Psoas muscle (tissue), 7 donors: ENCODE measurements at regions not wholly inside any gene's neighbourhood (a gene's known extent, or its start where the extent isn't known, plus 50 kb on each side); places are given as distances from the start of the nearest gene placed in this dataset.

ENCODE experiments used
- ATAC-seq, 4 donors: fragments of 200-7000 bp; cut with Tn5 transposase; one replicate each; pipeline ENCODE4 v1.9.1; 2020; ENCODE audit warnings: moderate library complexity in 3 of 4, mild to moderate bottlenecking in 2 of 4
- DNase-seq, 2 donors: peaks; one replicate each; pipeline ENCODE4 v3.0.0-alpha.2; 2020
- H3K27ac ChIP-seq: fragments of 200-600 bp; one replicate; pipeline ENCODE4 v1.8.0; 2022
- H3K27me3 ChIP-seq, 3 donors: fragments of 200-600 bp in 1 of 3; one replicate each; pipeline versions ENCODE4 v1.6.1 to v1.8.0; 2013 to 2022; ENCODE audit warnings: low read length in 2 of 3, mild to moderate bottlenecking in 2 of 3, moderate library complexity in 1 of 3; ENCODE audit not compliant: insufficient read depth in 3 of 3
- H3K36me3 ChIP-seq, 2 donors: fragments of 200-600 bp in 1 of 2; one replicate each; pipeline versions ENCODE4 v1.6.1 to v1.8.0; 2013 to 2022; ENCODE audit warnings: low read depth in 1 of 2, mild to moderate bottlenecking in 1 of 2, moderate library complexity in 1 of 2; ENCODE audit not compliant: insufficient read depth in 1 of 2
- H3K4me1 ChIP-seq: fragments of 200-600 bp; one replicate; pipeline ENCODE4 v1.8.0; 2022
- H3K4me3 ChIP-seq: fragments of 200-600 bp; one replicate; pipeline ENCODE4 v1.8.0; 2022; ENCODE audit warnings: mild to moderate bottlenecking
- H3K9me3 ChIP-seq: fragments of 200-600 bp; one replicate; pipeline ENCODE4 v1.8.0; 2022
- CTCF ChIP-seq: fragments of 200-600 bp; IDR thresholded peaks from one replicate; pipeline ENCODE4 v1.8.0; 2022; ENCODE audit warnings: antibody characterized with exemption
- WGBS, 3 donors: extraction: QIAGEN DNeasy Blood & Tissue Kit; methylation state at CpG; one replicate each; pipeline versions ENCODE4 v1.1.6 to v1.1.7; 2013; 5-methylcytosine and 5-hydroxymethylcytosine counted together
- intact Hi-C, 2 donors: fragments of 100-400 bp; cut with DNase I; formaldehyde crosslinking; loops; one replicate each; pipeline versions ENCODE4 v1.11.0 to v1.14.2; 2022
- donor health status: healthy with polysubstance abuse.
- donor health status: DM: no; HTN: no; CAD: no; lungs with moderate emphysema.
- donor health status: Bipolar disorder and iron deficiency.
- donor health status: healthy.
- donor health status: DM: yes; HTN: yes; CAD: no.
- donor health status: DM: no; HTN: no; CAD: no.
- donor health status: DM: yes; HTN: yes; CAD: no.

GRCh38 chr6:137957471-137957870 lies 90.4 kb downstream of the TNFAIP3 start:
- 84 to 91% (median 90%) methylated on average over 2 of the region's 2 CpGs for WGBS, 3 donors
- no peak for TF ChIP-seq CTCF
- no peak for DNase-seq
- intact Hi-C loops, result no loop called here
- no peaks in the 10 kb centered on the region for H3K4me1 ChIP-seq
- no peak for ATAC-seq
- no peak overlapping the region for H3K4me3 ChIP-seq
- H3K36me3 ChIP-seq, result no peaks in the 10 kb centered on the region
- H3K27ac ChIP-seq, result no peak overlapping the region
- no peaks in the 10 kb centered on the region for H3K9me3 ChIP-seq
- H3K27me3 ChIP-seq, result no peaks in the 10 kb centered on the region

GRCh38 chr6:137958811-137959565 lies 91.9 kb downstream of the TNFAIP3 start:
- WGBS, 3 donors, result 88 to 90% (median 89%) methylated on average over 5 of the region's 5 CpGs
- H3K27me3 ChIP-seq, result no peaks in the 10 kb centered on the region
- ATAC-seq, result no peak

GRCh38 chr6:137962725-137963124 lies 95.7 kb downstream of the TNFAIP3 start:
- TF ChIP-seq CTCF, result no peak
- intact Hi-C loops, result no loop called here
- 83 to 90% (median 88%) methylated on average over 3 of the region's 3 CpGs for WGBS, 3 donors
- ATAC-seq (no peak), DNase-seq (no peak)
- H3K4me1 ChIP-seq, result no peaks in the 10 kb centered on the region
- H3K36me3 ChIP-seq, result no peaks in the 10 kb centered on the region
- no peaks in the 10 kb centered on the region for H3K27me3 ChIP-seq
- no peak overlapping the region for H3K4me3 ChIP-seq
- no peaks in the 10 kb centered on the region for H3K9me3 ChIP-seq
- H3K27ac ChIP-seq, result no peak overlapping the region

More at GRCh38 chr6:137958811-137959565, 91.9 kb downstream of the TNFAIP3 start:
- Histone ChIP-seq H3K4me1 (no peaks in the 10 kb centered on the region), H3K36me3 (no peaks in the 10 kb centered on the region), H3K9me3 (no peaks in the 10 kb centered on the region), H3K4me3 (no peak overlapping the region), H3K27ac (no peak overlapping the region)
- TF ChIP-seq CTCF, result no peak
- intact Hi-C loops, result no loop called here
- no peak for DNase-seq

GRCh38 chr6:137964876-137965275 lies 97.8 kb downstream of the TNFAIP3 start:
- H3K9me3 ChIP-seq, result no peaks in the 10 kb centered on the region
- intact Hi-C loops, result no loop called here
- no peak overlapping the region for H3K27ac ChIP-seq
- H3K27me3 ChIP-seq, result no peaks in the 10 kb centered on the region
- H3K4me3 ChIP-seq, result no peak overlapping the region
- H3K4me1 ChIP-seq, result no peaks in the 10 kb centered on the region
- DNase-seq (no peak), ATAC-seq (no peak)
- TF ChIP-seq CTCF, result no peak
- WGBS, 3 donors, result 50 to 66% (median 50%) methylated on average over 4 of the region's 4 CpGs
- no peaks in the 10 kb centered on the region for H3K36me3 ChIP-seq
